ENCODE measurements at regions not wholly inside any gene's neighbourhood (a gene's known extent, or its start where the extent isn't known, plus 50 kb on each side); places are given as distances from the start of the nearest gene placed in this dataset.

DNA sequence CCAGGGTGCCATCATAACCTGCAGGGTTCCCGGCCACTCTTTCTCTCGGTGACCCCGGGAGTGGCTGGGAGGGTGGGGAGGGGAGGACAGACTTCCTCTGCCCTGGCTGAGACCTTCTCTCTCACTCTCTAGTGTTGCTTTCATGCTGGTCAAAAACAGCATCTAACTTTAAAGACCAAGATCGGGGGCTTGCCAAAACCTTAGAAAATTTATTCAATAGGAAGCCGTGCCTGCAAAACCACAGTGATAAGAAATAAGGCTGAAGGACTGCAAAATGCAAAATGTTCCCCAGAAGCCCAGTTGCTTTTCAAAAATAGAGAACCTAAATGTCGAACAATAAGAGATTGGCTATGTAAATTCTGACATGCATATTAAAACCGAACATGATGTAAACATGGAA is 344.0 kb downstream of the FOXL1 start:
- Histone ChIP-seq H3K9me3 (peaks cover 0 to 18% of the 10 kb centered on the region in 2 donors), H3K27me3 (no peaks in the 10 kb centered on the region), H3K27ac (no peak overlapping the region), H3K36me3 (no peaks in the 10 kb centered on the region), H3K4me1 (no peaks in the 10 kb centered on the region), H3K4me3 (no peak overlapping the region)
- TF ChIP-seq, protein P1, sequence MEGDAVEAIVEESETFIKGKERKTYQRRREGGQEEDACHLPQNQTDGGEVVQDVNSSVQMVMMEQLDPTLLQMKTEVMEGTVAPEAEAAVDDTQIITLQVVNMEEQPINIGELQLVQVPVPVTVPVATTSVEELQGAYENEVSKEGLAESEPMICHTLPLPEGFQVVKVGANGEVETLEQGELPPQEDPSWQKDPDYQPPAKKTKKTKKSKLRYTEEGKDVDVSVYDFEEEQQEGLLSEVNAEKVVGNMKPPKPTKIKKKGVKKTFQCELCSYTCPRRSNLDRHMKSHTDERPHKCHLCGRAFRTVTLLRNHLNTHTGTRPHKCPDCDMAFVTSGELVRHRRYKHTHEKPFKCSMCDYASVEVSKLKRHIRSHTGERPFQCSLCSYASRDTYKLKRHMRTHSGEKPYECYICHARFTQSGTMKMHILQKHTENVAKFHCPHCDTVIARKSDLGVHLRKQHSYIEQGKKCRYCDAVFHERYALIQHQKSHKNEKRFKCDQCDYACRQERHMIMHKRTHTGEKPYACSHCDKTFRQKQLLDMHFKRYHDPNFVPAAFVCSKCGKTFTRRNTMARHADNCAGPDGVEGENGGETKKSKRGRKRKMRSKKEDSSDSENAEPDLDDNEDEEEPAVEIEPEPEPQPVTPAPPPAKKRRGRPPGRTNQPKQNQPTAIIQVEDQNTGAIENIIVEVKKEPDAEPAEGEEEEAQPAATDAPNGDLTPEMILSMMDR (IDR thresholded peaks at IDR 0.05) = no peak
- DNase-seq (ENCODE audit: low spot score) = no peak

DNA sequence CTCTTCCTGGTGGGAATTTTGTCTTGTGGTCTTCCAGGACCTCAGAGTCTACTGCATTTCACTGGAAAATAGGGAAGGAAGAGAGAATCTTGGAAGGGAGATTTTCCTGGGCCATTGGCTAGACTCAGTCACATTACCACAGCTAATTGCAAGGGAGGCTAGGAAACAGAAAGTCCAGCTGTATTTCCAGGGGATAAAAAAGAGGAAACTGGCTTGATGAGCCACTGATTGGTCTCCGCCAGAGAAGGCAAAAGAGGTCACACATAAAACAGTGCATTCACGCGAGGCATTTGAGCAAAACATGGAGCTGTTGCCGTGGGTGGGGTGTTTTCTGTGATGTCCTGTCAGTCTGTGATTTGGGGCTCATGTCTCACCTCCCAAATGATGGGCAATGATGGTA is 345.3 kb downstream of the FOXL1 start:
- TF ChIP-seq, protein P1 (IDR thresholded peaks at IDR 0.05) = no peak
- no peak for DNase-seq (ENCODE audit: low spot score)
- no peak overlapping the region for H3K27ac ChIP-seq
- H3K36me3 ChIP-seq = no peaks in the 10 kb centered on the region
- no peak overlapping the region for H3K4me3 ChIP-seq
- H3K9me3 ChIP-seq = peaks cover 0 to 18% of the 10 kb centered on the region in 2 donors
- peaks cover 0 to 5% of the 10 kb centered on the region in 2 donors for H3K4me1 ChIP-seq
- peaks cover 0 to 7% of the 10 kb centered on the region in 2 donors for H3K27me3 ChIP-seq

DNA sequence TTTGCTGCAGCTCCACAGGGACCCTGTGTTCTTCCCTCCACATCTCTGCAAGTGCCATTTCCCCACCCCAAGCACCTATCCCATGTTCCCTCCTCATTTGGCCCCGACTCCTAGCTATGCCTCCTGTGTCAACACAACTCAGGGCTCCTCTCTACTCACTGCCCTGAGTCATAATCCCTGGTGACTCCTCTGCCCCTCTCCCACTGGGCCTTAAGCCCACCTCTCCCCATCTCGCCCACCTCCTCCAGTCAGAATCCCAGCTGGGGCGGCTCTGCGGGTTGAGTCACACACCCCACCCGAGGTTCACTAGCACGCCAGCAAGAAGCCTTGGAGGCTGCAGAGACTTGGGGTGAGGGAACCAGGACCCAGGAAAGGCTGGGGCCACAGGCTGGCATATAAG is 346.2 kb downstream of the FOXL1 start:
- Histone ChIP-seq H3K27ac (no peak overlapping the region), H3K9me3 (peaks cover 0 to 18% of the 10 kb centered on the region in 2 donors), H3K27me3 (peaks cover 0 to 7% of the 10 kb centered on the region in 2 donors), H3K4me3 (no peak overlapping the region), H3K4me1 (peaks cover 0 to 14% of the 10 kb centered on the region in 2 donors), H3K36me3 (no peaks in the 10 kb centered on the region)
- TF ChIP-seq, protein P1 (IDR thresholded peaks at IDR 0.05) = no peak
- no peak for DNase-seq (ENCODE audit: low spot score)

DNA sequence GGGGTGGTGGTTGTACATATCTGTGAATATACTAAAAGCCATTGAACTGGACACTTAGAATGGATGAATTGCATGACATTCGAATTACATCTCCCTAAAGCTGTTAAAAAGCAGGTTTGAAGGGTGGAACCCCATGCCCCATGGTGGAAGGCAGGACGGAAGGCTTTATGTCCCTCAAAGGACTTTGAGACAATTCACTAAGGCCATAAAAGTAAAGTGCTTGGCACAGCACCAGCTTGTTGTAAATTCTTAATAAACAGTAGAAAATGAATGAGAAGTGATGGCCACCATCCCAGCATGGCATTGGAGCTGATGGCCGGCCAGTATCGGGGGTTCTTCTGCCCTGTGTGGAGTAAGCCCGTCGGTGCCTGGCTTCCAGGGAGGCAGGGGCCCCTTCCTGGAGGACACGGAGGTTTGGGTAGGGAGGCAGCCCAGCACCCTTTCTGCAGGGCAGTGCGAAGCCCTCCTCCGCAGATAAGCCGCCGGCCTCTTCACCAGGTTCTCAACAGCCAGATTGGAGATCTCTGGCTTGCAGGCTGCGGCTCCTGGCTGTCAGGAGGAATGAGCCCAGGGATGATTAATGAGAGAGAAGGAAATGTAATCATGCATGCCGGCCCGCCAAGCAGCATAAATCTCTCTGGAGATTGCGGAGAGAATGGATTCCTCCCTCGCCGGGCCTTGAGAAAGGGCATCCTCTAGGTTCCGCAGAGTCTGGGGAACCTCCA is 346.9 kb downstream of the FOXL1 start:
- Histone ChIP-seq H3K27ac (no peak overlapping the region), H3K27me3 (peaks cover 0 to 7% of the 10 kb centered on the region in 2 donors), H3K4me1 (peaks cover 0 to 21% of the 10 kb centered on the region in 2 donors), H3K4me3 (no peak overlapping the region), H3K9me3 (peaks cover 0 to 18% of the 10 kb centered on the region in 2 donors), H3K36me3 (no peaks in the 10 kb centered on the region)
- DNase-seq (ENCODE audit: low spot score) = no peak
- TF ChIP-seq, protein P1 (IDR thresholded peaks at IDR 0.05) = no peak

DNA sequence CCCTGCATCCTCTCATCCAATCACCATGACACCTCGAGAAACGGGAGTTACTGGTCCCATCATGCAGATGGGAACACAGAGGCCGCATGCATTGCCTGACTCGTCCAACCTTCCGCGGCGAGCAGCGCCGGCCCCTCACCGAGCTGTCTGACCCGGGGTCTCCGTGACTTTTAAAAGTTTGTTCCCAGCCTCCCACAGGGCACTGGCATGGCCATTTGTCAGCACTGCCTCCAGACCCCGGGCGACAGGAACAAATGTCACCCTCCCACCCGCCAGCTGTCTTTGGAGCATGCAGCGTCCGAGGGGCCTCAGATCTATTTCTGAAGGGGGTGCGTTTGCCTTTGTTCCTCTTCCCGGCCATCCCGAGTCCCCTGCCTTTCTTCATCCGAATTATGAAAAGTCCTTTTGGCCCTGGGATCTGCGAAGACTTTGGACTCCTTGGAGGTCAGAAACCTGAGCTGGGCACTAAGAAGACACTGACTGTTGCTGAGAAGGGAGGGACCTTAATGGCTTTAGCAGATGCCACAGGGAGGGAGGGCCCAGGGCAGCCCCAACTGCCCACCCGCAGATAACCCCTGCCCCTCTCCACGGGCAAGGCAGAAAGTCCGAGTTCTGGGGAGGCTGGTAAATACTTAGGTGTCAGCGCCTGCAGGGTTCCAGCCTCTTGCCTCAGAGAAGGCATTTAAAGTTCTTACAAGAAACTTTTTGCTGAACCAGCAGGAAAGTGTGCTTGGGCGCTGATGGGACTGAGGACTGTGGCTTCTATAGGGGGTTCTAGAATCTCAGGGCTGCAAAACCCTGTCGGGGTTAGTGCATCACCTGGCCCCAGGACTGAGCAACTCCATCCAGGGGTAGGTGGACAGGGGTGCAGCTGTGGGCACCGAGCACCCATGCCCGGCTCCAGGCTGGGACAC is 348.1 kb downstream of the FOXL1 start:
- Histone ChIP-seq H3K36me3 (no peaks in the 10 kb centered on the region), H3K4me1 (peaks cover 0 to 26% of the 10 kb centered on the region in 2 donors), H3K4me3 (no peak overlapping the region), H3K9me3 (peaks cover 0 to 8% of the 10 kb centered on the region in 2 donors), H3K27ac (no peak overlapping the region), H3K27me3 (peaks cover 0 to 7% of the 10 kb centered on the region in 2 donors)
- TF ChIP-seq, protein P1 (IDR thresholded peaks at IDR 0.05) = no peak
- DNase-seq (ENCODE audit: low spot score) = no peak
